GM12878 (cell line): ENCODE measurements at regions not wholly inside any gene's neighbourhood (a gene's known extent, or its start where the extent isn't known, plus 50 kb on each side); places are given as distances from the start of the nearest gene placed in this dataset.

Source experiments
- EGR1 ChIP-seq, 2 experiments: IDR thresholded peaks; 1 replicate in 1 of 2; 2 replicates in 1 of 2; pipeline ENCODE4 v1.6.1; 2011 to 2012; ENCODE audit warnings: low read depth in 2 of 2, low read length in 2 of 2, borderline replicate concordance in 1 of 2, mild to moderate bottlenecking in 1 of 2, moderate library complexity in 1 of 2
- ELK1 ChIP-seq: IDR thresholded peaks from 2 replicates; pipeline ENCODE4 v1.6.1; 2012; ENCODE audit warnings: low read depth, low read length, improper control_type of control experiment
- IKZF1 ChIP-seq: fragments of 450-650 bp; conservative IDR thresholded peaks from 2 replicates; pipeline ENCODE4 v1.6.1; 2017; ENCODE audit warnings: antibody characterized with exemption, mild to moderate bottlenecking
- KAT2A ChIP-seq: conservative IDR thresholded peaks from 2 replicates; pipeline ENCODE4 v1.6.1; 2011; ENCODE audit warnings: low read depth, low read length; ENCODE audit not compliant: control insufficient read depth
- NFIC ChIP-seq: IDR thresholded peaks from 2 replicates; pipeline ENCODE4 v1.6.1; 2012; ENCODE audit warnings: low read depth, mild to moderate bottlenecking, inconsistent platforms, low read length, moderate library complexity
- NR2C1 ChIP-seq: fragments of 450-650 bp; IDR thresholded peaks from 2 replicates; pipeline ENCODE4 v1.6.1; 2017; ENCODE audit warnings: antibody characterized with exemption, mild to moderate bottlenecking, moderate library complexity
- POLR2AphosphoS2 ChIP-seq: IDR thresholded peaks from 2 replicates; pipeline ENCODE4 v1.6.1; 2011; ENCODE audit warnings: low read depth, mild to moderate bottlenecking, low read length, improper control_type of control experiment, moderate library complexity
- SIX5 ChIP-seq: IDR thresholded peaks from 2 replicates; pipeline ENCODE4 v1.6.1; 2011; ENCODE audit warnings: mild to moderate bottlenecking, low read depth, low read length, moderate library complexity; ENCODE audit not compliant: severe bottlenecking
- SMAD1 ChIP-seq: fragments of 450-650 bp; IDR thresholded peaks from 2 replicates; pipeline ENCODE4 v1.6.1; 2018; ENCODE audit warnings: mild to moderate bottlenecking, low read depth; ENCODE audit not compliant: partially characterized antibody
- SMARCA5 ChIP-seq: fragments of 450-650 bp; IDR thresholded peaks from 2 replicates; pipeline ENCODE4 v1.6.1; 2017; ENCODE audit warnings: mild to moderate bottlenecking
- SP1 ChIP-seq: IDR thresholded peaks from one replicate; pipeline ENCODE4 v1.6.1; 2011; ENCODE audit warnings: low read depth, low read length
- ZBTB40 ChIP-seq: fragments of 450-650 bp; IDR thresholded peaks from 2 replicates; pipeline ENCODE4 v1.6.1; 2016; ENCODE audit warnings: mild to moderate bottlenecking, moderate library complexity, borderline replicate concordance

- TF ChIP-seq POLR2AphosphoS2 = no peak
- no peak for TF ChIP-seq SMAD1
- TF ChIP-seq NFIC = no peak
- TF ChIP-seq IKZF1 = no peak
- no peak for TF ChIP-seq SIX5
- TF ChIP-seq EGR1 (IDR thresholded peaks at IDR 0.05; ENCODE audit: borderline replicate concordance in 1 of 2, low read depth in 2 of 2, low read length in 2 of 2) = no peak
- TF ChIP-seq NR2C1 = no peak
- TF ChIP-seq ELK1 = no peak
- TF ChIP-seq SMARCA5 = no peak
- no peak for TF ChIP-seq ZBTB40
- TF ChIP-seq SP1 = no peak
- TF ChIP-seq KAT2A = no peak
These were observed 1747.9 kb downstream of the TP53TG3F start (continued) for GRCh38 chr16:35207059-35207999.
